ENCODE measurements at regions not wholly inside any gene's neighbourhood (a gene's known extent, or its start where the extent isn't known, plus 50 kb on each side); places are given as distances from the start of the nearest gene placed in this dataset.

GRCh38 chr9:28899926-28900325 is 1326.6 kb upstream of the C9orf72 start:
- no peak for DNase-seq

- DNase-seq: no peak
These were observed 1327.1 kb upstream of the C9orf72 start for GRCh38 chr9:28900406-28900805.

- DNase-seq: no peak
These were observed 1336.2 kb upstream of the C9orf72 start for GRCh38 chr9:28909526-28909925.

- no peak for DNase-seq
These were observed 1339.3 kb upstream of the C9orf72 start for GRCh38 chr9:28912621-28913020.

GRCh38 chr9:28915202-28915930 is 1342.1 kb upstream of the C9orf72 start:
- no peak for DNase-seq

- DNase-seq: no peak
These were observed 1343.1 kb upstream of the C9orf72 start for GRCh38 chr9:28916348-28916747.

GRCh38 chr9:28921857-28922500 is 1348.7 kb upstream of the C9orf72 start:
- no peak for DNase-seq

GRCh38 chr9:28922891-28923290 is 1349.6 kb upstream of the C9orf72 start:
- DNase-seq: no peak

GRCh38 chr9:28923351-28923750 is 1350.1 kb upstream of the C9orf72 start:
- DNase-seq: no peak

- DNase-seq: no peak
These were observed 1351.9 kb upstream of the C9orf72 start for GRCh38 chr9:28925157-28925556.

- no peak for DNase-seq
These were observed 1353.0 kb upstream of the C9orf72 start for GRCh38 chr9:28926306-28926705.

- DNase-seq: no peak
These were observed 1354.4 kb upstream of the C9orf72 start for GRCh38 chr9:28927691-28928090.

GRCh38 chr9:28929433-28929832 is 1356.2 kb upstream of the C9orf72 start:
- no peak for DNase-seq

GRCh38 chr9:28930766-28931165 is 1357.5 kb upstream of the C9orf72 start:
- DNase-seq: no peak

GRCh38 chr9:28934111-28934510 is 1360.8 kb upstream of the C9orf72 start:
- no peak for DNase-seq

- no peak for DNase-seq
These were observed 1365.7 kb upstream of the C9orf72 start for GRCh38 chr9:28938981-28939380.

- DNase-seq: no peak
These were observed 1368.6 kb upstream of the C9orf72 start for GRCh38 chr9:28941856-28942255.

GRCh38 chr9:28942941-28943340 is 1369.7 kb upstream of the C9orf72 start:
- DNase-seq: no peak

- no peak for DNase-seq
These were observed 1373.4 kb upstream of the C9orf72 start for GRCh38 chr9:28946648-28947047.

GRCh38 chr9:28951945-28952344 is 1378.7 kb upstream of the C9orf72 start:
- no peak for DNase-seq

GRCh38 chr9:28956116-28956880 is 1383.0 kb upstream of the C9orf72 start:
- no peak for DNase-seq

- DNase-seq: no peak
These were observed 1387.3 kb upstream of the C9orf72 start for GRCh38 chr9:28960602-28961001.
